DOHH2 (cell line): ENCODE measurements at regions not wholly inside any gene's neighbourhood (a gene's known extent, or its start where the extent isn't known, plus 50 kb on each side); places are given as distances from the start of the nearest gene placed in this dataset.

ENCODE experiments used
- H3F3A ChIP-seq: fragments of 200-600 bp; sonication (generic), shearing (Covaris generic); 2 replicates; pipeline ENCODE4 v1.6.0; 2016; ENCODE audit warnings: antibody characterized with exemption, mild to moderate bottlenecking; ENCODE audit not compliant: control insufficient read depth, insufficient read depth
- H3K27ac ChIP-seq: fragments of 200-600 bp; sonication (generic); 2 replicates; pipeline ENCODE4 v1.5.1; 2014; ENCODE audit warnings: low read depth, mild to moderate bottlenecking, low read length, moderate library complexity
- H3K27me3 ChIP-seq: fragments of 200-600 bp; sonication (generic); 2 replicates; pipeline ENCODE4 v1.6.1; 2014; ENCODE audit warnings: mild to moderate bottlenecking, low read length, mixed read lengths; ENCODE audit not compliant: control insufficient read depth
- H3K36me3 ChIP-seq: fragments of 200-600 bp; sonication (generic); 2 replicates; pipeline ENCODE4 v1.6.1; 2014; ENCODE audit warnings: mild to moderate bottlenecking, low read length, moderate library complexity, mixed read lengths; ENCODE audit not compliant: control insufficient read depth
- H3K4me1 ChIP-seq: fragments of 200-600 bp; sonication (generic); 2 replicates; pipeline ENCODE4 v1.6.1; 2014; ENCODE audit warnings: mild to moderate bottlenecking, low read length, mixed read lengths; ENCODE audit not compliant: control insufficient read depth
- H3K4me2 ChIP-seq: fragments of 200-600 bp; sonication (generic); 2 replicates; pipeline ENCODE4 v1.6.0; 2014; ENCODE audit warnings: mild to moderate bottlenecking, low read length, moderate library complexity
- H3K4me3 ChIP-seq: fragments of 200-600 bp; sonication (generic); 2 replicates; pipeline ENCODE4 v1.5.1; 2014; ENCODE audit warnings: mild to moderate bottlenecking, low read length, mixed read lengths
- H3K79me2 ChIP-seq: fragments of 200-600 bp; sonication (generic); 2 replicates; pipeline ENCODE4 v1.6.1; 2014; ENCODE audit warnings: mild to moderate bottlenecking, low read length, mixed read lengths; ENCODE audit not compliant: control insufficient read depth
- H3K9me2 ChIP-seq: fragments of 200-600 bp; sonication (generic); replicated peaks from 2 replicates; pipeline ENCODE4 v1.6.1; 2014; ENCODE audit warnings: mild to moderate bottlenecking, low read length, mixed read lengths; ENCODE audit not compliant: control insufficient read depth
- H3K9me3 ChIP-seq: fragments of 200-600 bp; sonication (generic); 2 replicates; pipeline ENCODE4 v1.6.1; 2014; ENCODE audit warnings: antibody characterized with exemption, low read length, mixed read lengths; ENCODE audit not compliant: control insufficient read depth, insufficient read depth
- H4K20me1 ChIP-seq: fragments of 200-600 bp; sonication (generic); 2 replicates; pipeline ENCODE4 v1.6.0; 2014; ENCODE audit warnings: low read depth, mild to moderate bottlenecking, antibody characterized with exemption, low read length, moderate library complexity; ENCODE audit not compliant: control insufficient read depth, insufficient read depth
- EZH2phosphoT487 ChIP-seq: fragments of 200-600 bp; sonication (generic); IDR thresholded peaks from 2 replicates; pipeline ENCODE4 v1.6.1; 2017; ENCODE audit warnings: borderline replicate concordance, mild to moderate bottlenecking, antibody characterized with exemption, low read length, moderate library complexity, mixed read lengths
- TF ChIP-seq, protein P1 (sequence below): fragments of 200-600 bp; sonication (generic); IDR thresholded peaks from one replicate; pipeline ENCODE4 v1.5.1; 2014; ENCODE audit warnings: antibody characterized with exemption, mild to moderate bottlenecking, low read depth, low read length; ENCODE audit not compliant: poor library complexity, severe bottlenecking

DNA sequence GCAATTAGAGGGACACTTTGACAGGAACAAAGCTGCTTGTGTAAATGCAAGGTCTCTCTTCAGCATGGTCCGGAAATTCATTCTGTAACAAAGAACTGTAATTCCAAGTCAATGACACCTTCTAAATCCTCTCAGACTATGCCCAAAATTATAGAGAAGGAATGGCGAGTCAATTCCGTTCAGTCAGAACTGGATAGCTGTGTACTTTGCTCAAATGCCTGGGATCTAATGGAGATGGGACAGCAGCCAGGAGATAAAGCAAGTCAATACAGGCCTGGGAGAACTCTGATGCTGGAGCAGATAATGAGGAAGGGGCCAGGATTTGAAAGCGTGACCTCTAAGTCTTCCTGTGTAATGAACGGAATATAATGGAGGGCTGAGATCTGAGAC is 96.4 kb upstream of the SPRY4 start:
- H3K9me3 ChIP-seq = no peaks in the 10 kb centered on the region
- no peaks in the 10 kb centered on the region for H3K36me3 ChIP-seq
- H3K27me3 ChIP-seq = peaks cover 13% of the 10 kb centered on the region
- TF ChIP-seq, protein P1, sequence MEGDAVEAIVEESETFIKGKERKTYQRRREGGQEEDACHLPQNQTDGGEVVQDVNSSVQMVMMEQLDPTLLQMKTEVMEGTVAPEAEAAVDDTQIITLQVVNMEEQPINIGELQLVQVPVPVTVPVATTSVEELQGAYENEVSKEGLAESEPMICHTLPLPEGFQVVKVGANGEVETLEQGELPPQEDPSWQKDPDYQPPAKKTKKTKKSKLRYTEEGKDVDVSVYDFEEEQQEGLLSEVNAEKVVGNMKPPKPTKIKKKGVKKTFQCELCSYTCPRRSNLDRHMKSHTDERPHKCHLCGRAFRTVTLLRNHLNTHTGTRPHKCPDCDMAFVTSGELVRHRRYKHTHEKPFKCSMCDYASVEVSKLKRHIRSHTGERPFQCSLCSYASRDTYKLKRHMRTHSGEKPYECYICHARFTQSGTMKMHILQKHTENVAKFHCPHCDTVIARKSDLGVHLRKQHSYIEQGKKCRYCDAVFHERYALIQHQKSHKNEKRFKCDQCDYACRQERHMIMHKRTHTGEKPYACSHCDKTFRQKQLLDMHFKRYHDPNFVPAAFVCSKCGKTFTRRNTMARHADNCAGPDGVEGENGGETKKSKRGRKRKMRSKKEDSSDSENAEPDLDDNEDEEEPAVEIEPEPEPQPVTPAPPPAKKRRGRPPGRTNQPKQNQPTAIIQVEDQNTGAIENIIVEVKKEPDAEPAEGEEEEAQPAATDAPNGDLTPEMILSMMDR = no peak
- no peak for TF ChIP-seq EZH2phosphoT487
- H4K20me1 ChIP-seq = no peaks in the 10 kb centered on the region
- H3K4me1 ChIP-seq = peaks cover 25% of the 10 kb centered on the region
- H3F3A ChIP-seq = peaks cover 3% of the 10 kb centered on the region; the same call in 1 of the 2 replicates
- H3K79me2 ChIP-seq = no peaks in the 10 kb centered on the region
- no peaks in the 10 kb centered on the region for H3K9me2 ChIP-seq
- no peak overlapping the region for H3K27ac ChIP-seq
- H3K4me3 ChIP-seq = no peak overlapping the region
- no peak overlapping the region for H3K4me2 ChIP-seq

DNA sequence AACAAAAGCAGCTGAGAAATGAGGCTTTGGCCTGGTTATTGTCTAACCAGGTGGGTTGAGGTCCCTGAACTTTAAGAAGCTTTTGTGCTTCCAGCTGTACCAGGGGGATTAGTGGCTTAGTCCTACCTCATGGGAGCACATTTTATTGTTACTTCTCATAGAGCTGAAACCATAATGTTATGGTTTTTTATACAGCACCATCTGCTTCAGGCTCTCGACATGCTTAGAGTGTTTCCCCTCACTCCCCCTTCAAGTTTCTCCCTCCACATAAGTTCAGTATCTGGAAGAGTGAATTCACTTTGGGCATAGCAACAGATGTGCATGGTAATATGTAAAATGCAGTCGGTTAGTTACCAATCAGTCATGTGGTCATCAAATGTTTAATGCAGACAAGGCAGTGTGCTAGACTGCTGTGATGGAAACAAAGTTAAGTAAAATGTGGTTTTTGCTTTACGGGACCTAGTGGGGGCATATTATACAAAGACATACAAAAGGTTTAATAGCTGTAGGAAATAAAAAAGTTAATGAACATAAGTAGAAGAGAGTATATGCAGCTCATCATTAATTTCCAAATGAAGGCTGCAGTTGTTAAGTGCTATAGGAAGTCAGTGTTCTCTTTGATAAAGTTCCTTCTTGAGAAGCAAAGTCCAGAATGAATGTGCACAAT is 95.9 kb upstream of the SPRY4 start:
- Histone ChIP-seq H3K4me2 (no peak overlapping the region), H3K27ac (no peak overlapping the region), H4K20me1 (no peaks in the 10 kb centered on the region), H3K4me3 (no peak overlapping the region), H3K9me2 (no peaks in the 10 kb centered on the region), H3K79me2 (no peaks in the 10 kb centered on the region), H3F3A (peaks cover 3% of the 10 kb centered on the region; the same call in 1 of the 2 replicates), H3K9me3 (no peaks in the 10 kb centered on the region), H3K27me3 (peaks cover 13% of the 10 kb centered on the region), H3K4me1 (peaks cover 25% of the 10 kb centered on the region), H3K36me3 (no peaks in the 10 kb centered on the region)
- TF ChIP-seq, protein P1 = no peak
- no peak for TF ChIP-seq EZH2phosphoT487

DNA sequence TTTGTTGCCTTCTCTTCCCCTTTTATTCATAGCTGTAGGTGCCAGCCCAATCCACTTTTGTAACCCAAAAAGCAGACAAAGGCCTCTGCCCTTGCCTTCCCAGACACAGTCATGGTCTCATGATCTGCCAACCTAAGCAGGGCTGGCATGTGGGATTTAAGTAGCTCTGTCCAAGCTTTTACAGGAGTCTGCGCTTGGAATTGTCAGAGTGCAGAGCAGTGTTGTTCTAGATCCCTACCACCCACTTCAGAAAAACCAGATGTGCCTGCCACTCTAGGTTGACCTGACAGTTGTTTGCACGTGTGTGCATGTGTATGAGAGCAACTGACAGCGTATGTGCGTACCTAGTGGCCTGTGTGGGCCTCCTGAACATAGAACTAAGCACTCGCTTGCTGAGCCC is 87.8 kb upstream of the SPRY4 start:
- Histone ChIP-seq H4K20me1 (no peaks in the 10 kb centered on the region), H3F3A (no peaks in the 10 kb centered on the region), H3K36me3 (no peaks in the 10 kb centered on the region), H3K4me1 (no peaks in the 10 kb centered on the region), H3K27me3 (peaks cover 8% of the 10 kb centered on the region; the same call in 1 of the 2 replicates), H3K4me3 (no peak overlapping the region), H3K9me3 (no peaks in the 10 kb centered on the region), H3K79me2 (no peaks in the 10 kb centered on the region), H3K27ac (no peak overlapping the region), H3K4me2 (no peak overlapping the region), H3K9me2 (no peaks in the 10 kb centered on the region)
- TF ChIP-seq, protein P1 = no peak
- TF ChIP-seq EZH2phosphoT487 = no peak
